ENCODE measurements at regions not wholly inside any gene's neighbourhood (a gene's known extent, or its start where the extent isn't known, plus 50 kb on each side); places are given as distances from the start of the nearest gene placed in this dataset.

- TF ChIP-seq POLR2AphosphoS5 (IDR thresholded peaks at IDR 0.05; ENCODE audit: low read depth, low read length) (no peak), ZNF562 (CRISPR knock-in tag; IDR thresholded peaks at IDR 0.05; ENCODE audit: borderline replicate concordance) (no peak), KLF12 (CRISPR knock-in tag; IDR thresholded peaks at IDR 0.05; ENCODE audit: borderline replicate concordance) (no peak)
Observed at GRCh38 chr11:80617156-80617555, 1176.3 kb upstream of the TENM4 start.
